Right lobe of liver (tissue), 6 donors: ENCODE measurements at regions not wholly inside any gene's neighbourhood (a gene's known extent, or its start where the extent isn't known, plus 50 kb on each side); places are given as distances from the start of the nearest gene placed in this dataset.

ENCODE experiments used
- ATAC-seq, 4 donors: fragments of 200-7000 bp; cut with Tn5 transposase; one replicate each; pipeline ENCODE4 v1.9.1; 2020; ENCODE audit warnings: mild to moderate bottlenecking in 4 of 4, moderate library complexity in 4 of 4
- DNase-seq, 3 donors: peaks; one replicate each; pipeline ENCODE4 v3.0.0-alpha.2; 2020
- H3K27ac ChIP-seq, 3 donors: fragments of 200-600 bp; one replicate each; pipeline ENCODE4 v1.8.0; 2022
- H3K27me3 ChIP-seq, 2 donors: fragments of 200-600 bp; one replicate each; pipeline ENCODE4 v1.8.0; 2022
- H3K36me3 ChIP-seq, 4 donors: fragments of 200-600 bp; sonication (generic) in 1 of 4; one replicate each; pipeline versions ENCODE4 v1.5.1 to v1.8.0; 2017 to 2022; ENCODE audit warnings: control low read depth in 1 of 4
- H3K4me1 ChIP-seq, 4 donors: fragments of 200-600 bp; sonication (generic) in 1 of 4; one replicate each; pipeline versions ENCODE4 v1.5.1 to v1.8.0; 2017 to 2022; ENCODE audit warnings: control low read depth in 1 of 4
- H3K4me3 ChIP-seq, 3 donors: fragments of 200-600 bp; one replicate each; pipeline ENCODE4 v1.8.0; 2022
- H3K9me3 ChIP-seq, 4 donors: fragments of 200-600 bp; sonication (generic) in 1 of 4; one replicate each; pipeline versions ENCODE4 v1.5.1 to v1.8.0; 2017 to 2022; ENCODE audit warnings: control low read depth in 1 of 4
- POLR2A ChIP-seq: fragments of 450-650 bp; IDR thresholded peaks from one replicate; pipeline ENCODE4 v1.6.1; 2017; ENCODE audit warnings: antibody characterized with exemption, mild to moderate bottlenecking
- WGBS: methylation state at CpG from one replicate; pipeline ENCODE4 v1.1.6; 2018; ENCODE audit warnings: low coverage, low lambda C conversion rate; ENCODE audit not compliant: insufficient coverage; ENCODE audit errors: missing lambda C conversion rate; 5-methylcytosine and 5-hydroxymethylcytosine counted together
- intact Hi-C, 2 donors: fragments of 100-400 bp; cut with DNase I; formaldehyde crosslinking; loops; one replicate each; pipeline versions ENCODE4 v1.11.2 to v1.14.1; 2022
- TF ChIP-seq, protein P1 (sequence below), 4 donors: fragments of 200-600 bp in 3 of 4; fragments of 450-650 bp in 1 of 4; IDR thresholded peaks; one replicate each; pipeline versions ENCODE4 v1.5.1 to v1.8.0; 2016 to 2022; ENCODE audit warnings: antibody characterized with exemption in 4 of 4, mild to moderate bottlenecking in 2 of 4
- donor health status: DM: no; HTN: yes; CAD: no.
- donor health status: DM: no; HTN: no; CAD: no.
- donor health status: DM: no; HTN: no; CAD: no.
- donor health status: DM: no; HTN: yes; CAD: no.
- donor health status: DM: no; HTN: yes; CAD: no.

DNA sequence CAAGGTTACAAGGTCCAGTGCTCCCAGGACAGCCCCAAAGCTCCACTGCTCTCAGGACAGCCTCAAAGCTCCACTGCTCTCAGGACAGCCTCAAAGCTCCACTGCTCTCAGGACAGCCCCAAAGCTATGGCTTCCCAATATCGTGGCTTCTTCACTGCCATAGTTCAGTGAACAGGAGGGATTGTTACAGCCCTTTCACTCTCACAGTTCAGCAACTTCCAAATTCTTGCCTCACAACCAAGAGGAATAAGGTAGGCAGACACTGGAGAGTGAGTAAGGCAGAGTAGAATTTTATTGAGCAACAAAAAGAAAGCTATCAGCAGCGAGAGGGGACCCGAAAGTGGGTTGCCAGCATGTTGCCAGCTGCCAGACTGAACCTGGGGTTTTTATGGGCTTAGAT, 277.6 kb downstream of the CDH10 start:
- intact Hi-C loops, result no loop called here
- no peak overlapping the region for H3K27ac ChIP-seq
- no peak for DNase-seq

DNA sequence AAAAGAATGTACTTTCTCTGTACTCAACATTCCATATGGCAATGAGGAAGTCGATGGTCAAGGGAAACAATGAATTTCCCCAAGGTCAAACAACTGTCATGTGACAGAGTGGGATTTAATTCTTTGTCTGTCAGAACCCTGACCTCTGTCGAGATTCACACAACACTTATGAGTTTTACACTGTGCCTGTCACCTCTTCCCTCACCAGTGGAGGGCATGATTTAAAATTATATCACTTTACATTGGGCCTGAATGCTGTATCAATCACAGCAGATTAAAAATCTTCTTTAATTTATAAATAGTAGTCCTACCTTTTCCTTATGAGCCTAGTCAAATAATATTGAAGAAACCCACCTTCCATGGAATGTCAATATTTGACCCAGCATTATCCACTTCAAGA, 276.7 kb downstream of the CDH10 start:
- Histone ChIP-seq H3K4me1 (no peaks in the 10 kb centered on the region), H3K27me3 (no peaks in the 10 kb centered on the region), H3K27ac (no peak overlapping the region), H3K9me3 (no peaks in the 10 kb centered on the region), H3K4me3 (no peak overlapping the region), H3K36me3 (no peaks in the 10 kb centered on the region)
- ATAC-seq (no peak), DNase-seq (no peak)
- TF ChIP-seq, protein P1, sequence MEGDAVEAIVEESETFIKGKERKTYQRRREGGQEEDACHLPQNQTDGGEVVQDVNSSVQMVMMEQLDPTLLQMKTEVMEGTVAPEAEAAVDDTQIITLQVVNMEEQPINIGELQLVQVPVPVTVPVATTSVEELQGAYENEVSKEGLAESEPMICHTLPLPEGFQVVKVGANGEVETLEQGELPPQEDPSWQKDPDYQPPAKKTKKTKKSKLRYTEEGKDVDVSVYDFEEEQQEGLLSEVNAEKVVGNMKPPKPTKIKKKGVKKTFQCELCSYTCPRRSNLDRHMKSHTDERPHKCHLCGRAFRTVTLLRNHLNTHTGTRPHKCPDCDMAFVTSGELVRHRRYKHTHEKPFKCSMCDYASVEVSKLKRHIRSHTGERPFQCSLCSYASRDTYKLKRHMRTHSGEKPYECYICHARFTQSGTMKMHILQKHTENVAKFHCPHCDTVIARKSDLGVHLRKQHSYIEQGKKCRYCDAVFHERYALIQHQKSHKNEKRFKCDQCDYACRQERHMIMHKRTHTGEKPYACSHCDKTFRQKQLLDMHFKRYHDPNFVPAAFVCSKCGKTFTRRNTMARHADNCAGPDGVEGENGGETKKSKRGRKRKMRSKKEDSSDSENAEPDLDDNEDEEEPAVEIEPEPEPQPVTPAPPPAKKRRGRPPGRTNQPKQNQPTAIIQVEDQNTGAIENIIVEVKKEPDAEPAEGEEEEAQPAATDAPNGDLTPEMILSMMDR (IDR thresholded peaks at IDR 0.05), result no peak
- intact Hi-C loops, result no loop called here
- WGBS, result 24% methylated on average over 2 of the region's 2 CpGs

More for the DNA sequence above, 277.6 kb downstream of the CDH10 start:
- ATAC-seq, result no peak
- WGBS, result 49% methylated on average over 3 of the region's 3 CpGs
- Histone ChIP-seq H3K36me3 (no peaks in the 10 kb centered on the region), H3K4me1 (no peaks in the 10 kb centered on the region), H3K27me3 (no peaks in the 10 kb centered on the region), H3K4me3 (no peak overlapping the region), H3K9me3 (no peaks in the 10 kb centered on the region)
- no peak for TF ChIP-seq POLR2A
- TF ChIP-seq, protein P1 (IDR thresholded peaks at IDR 0.05), result no peak

DNA sequence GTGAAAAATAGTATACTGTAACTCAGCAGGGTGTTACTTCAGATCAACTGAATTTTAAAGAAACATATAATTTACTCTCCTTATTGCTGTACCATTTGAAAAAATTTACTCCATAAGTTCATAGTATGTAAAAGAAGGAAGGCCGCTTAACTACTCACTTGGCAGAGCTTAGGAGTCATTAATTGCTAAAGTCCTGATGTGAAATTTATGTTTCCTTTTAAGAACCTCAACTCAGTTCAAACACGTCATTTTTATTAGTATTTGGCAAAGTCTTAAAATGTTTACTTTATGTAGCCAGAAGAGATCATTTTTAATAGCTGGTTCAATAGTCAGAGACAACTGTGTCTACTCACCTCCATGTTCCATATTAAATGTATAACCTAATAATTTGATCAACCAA, 268.6 kb downstream of the CDH10 start:
- intact Hi-C loops, result no loop called here
- no peak overlapping the region for H3K4me3 ChIP-seq
- TF ChIP-seq POLR2A, result no peak
- TF ChIP-seq, protein P1 (IDR thresholded peaks at IDR 0.05), result no peak
- H3K27ac ChIP-seq, result no peak overlapping the region
- H3K4me1 ChIP-seq, result no peaks in the 10 kb centered on the region
- 55% methylated on average over 2 of the region's 2 CpGs for WGBS
- no peaks in the 10 kb centered on the region for H3K9me3 ChIP-seq
- no peaks in the 10 kb centered on the region for H3K27me3 ChIP-seq
- no peak for DNase-seq
- H3K36me3 ChIP-seq, result no peaks in the 10 kb centered on the region
- ATAC-seq, result no peak

DNA sequence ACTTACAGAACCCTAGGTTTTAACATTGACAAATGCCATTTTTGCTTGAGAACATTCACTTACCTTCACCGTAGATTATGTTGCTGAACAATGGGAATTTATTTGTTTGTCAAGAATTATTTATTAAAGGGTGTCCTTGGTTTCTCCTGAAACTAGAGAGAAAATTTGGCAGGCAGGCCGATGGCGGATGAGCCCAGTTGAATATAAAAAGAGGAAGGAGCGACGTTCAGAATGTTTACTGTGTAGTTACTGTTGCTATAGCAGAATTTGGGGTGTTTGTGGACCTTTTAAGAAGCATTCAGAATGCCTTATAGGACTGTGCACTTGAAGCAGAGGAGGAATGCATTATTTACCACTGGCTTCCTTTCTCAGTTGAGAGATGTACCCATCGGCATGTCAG, 268.2 kb downstream of the CDH10 start:
- TF ChIP-seq, protein P1 (IDR thresholded peaks at IDR 0.05), result no peak
- no peak for TF ChIP-seq POLR2A
- Histone ChIP-seq H3K9me3 (no peaks in the 10 kb centered on the region), H3K4me1 (no peaks in the 10 kb centered on the region), H3K4me3 (no peak overlapping the region), H3K36me3 (no peaks in the 10 kb centered on the region), H3K27ac (no peak overlapping the region), H3K27me3 (no peaks in the 10 kb centered on the region)
- DNase-seq, result no peak
- intact Hi-C loops, result no loop called here
- 55% methylated on average over 6 of the region's 6 CpGs for WGBS
- ATAC-seq, result no peak

DNA sequence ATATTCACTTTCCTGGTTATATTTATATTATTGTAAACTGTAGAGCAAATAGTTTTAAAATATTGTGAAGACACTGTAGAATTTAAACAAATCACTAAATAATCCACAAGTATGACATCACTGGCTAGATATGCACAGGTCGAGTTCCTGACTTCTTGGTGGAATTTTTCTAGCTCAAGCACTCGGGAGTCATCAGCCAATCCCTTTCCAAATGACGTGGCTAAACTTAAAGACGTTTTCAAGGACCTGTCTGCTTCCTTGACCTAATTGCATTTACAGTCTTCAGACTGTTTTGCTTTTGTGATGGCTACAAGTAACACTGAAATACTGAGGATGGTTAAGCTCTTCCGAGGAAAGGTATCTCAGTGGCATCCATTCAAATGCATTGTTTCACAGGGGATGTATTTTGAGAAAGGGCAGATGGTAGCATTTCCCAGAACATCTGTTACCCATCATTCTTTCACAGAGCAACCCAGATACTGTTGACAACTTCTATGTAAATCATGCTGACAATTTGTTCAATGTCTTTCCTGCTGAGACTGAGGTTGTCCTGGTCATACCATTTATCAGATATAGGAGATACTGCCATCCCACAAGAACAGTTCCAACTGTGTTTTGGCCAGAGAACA, 262.8 kb downstream of the CDH10 start:
- TF ChIP-seq, protein P1 (IDR thresholded peaks at IDR 0.05), result no peak
- TF ChIP-seq POLR2A, result no peak

More for the DNA sequence above, 262.8 kb downstream of the CDH10 start:
- intact Hi-C loops, result no loop called here
- WGBS, result 27% methylated on average over 4 of the region's 5 CpGs
- H3K36me3 ChIP-seq, result no peaks in the 10 kb centered on the region
- ATAC-seq (no peak), DNase-seq (no peak)
- H3K4me1 ChIP-seq, result no peaks in the 10 kb centered on the region
- H3K27me3 ChIP-seq, result no peaks in the 10 kb centered on the region
- H3K4me3 ChIP-seq, result no peak overlapping the region
- H3K27ac ChIP-seq, result no peak overlapping the region
- peaks cover 0 to 4% (median 0%) of the 10 kb centered on the region in 4 donors for H3K9me3 ChIP-seq
